ENCODE measurements at regions not wholly inside any gene's neighbourhood (a gene's known extent, or its start where the extent isn't known, plus 50 kb on each side); places are given as distances from the start of the nearest gene placed in this dataset.

DNA sequence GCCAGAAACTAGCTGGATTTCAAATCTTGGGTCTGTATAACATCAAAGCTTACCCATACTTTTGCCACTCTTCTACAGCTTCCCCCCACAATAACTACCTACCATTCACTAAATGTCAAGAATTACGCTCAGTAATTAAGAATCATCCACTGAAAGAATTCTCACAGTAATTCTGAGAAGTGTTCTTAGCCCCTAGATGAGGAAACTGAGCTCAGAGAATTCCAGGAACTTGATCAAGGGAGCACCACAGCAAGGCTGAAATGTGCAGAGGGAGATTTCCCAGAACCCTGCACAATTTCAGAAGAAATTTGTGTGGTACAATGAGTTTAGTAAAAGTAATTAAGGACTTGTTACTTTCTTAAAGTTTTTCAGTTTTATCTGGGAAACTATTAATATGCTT lies 194.5 kb upstream of the STK17B start:
- Histone ChIP-seq H3K27ac (ENCODE audit: low read length) (no peak overlapping the region), H3K36me3 (ENCODE audit: control insufficient read depth in 1 of 2, insufficient read depth in 2 of 2, low read length in 2 of 2) (no peaks in the 10 kb centered on the region), H3K27me3 (ENCODE audit: low read depth, low read length) (no peaks in the 10 kb centered on the region), H3K4me3 (ENCODE audit: low read depth in 1 of 2, low read length in 2 of 2) (no peak overlapping the region), H3K9me3 (ENCODE audit: control insufficient read depth in 1 of 2, low read length in 2 of 2) (peaks cover 0 to 6% of the 10 kb centered on the region in 2 donors), H3K4me1 (ENCODE audit: control insufficient read depth in 1 of 2, insufficient read depth in 2 of 2, low read length in 2 of 2) (no peaks in the 10 kb centered on the region)

DNA sequence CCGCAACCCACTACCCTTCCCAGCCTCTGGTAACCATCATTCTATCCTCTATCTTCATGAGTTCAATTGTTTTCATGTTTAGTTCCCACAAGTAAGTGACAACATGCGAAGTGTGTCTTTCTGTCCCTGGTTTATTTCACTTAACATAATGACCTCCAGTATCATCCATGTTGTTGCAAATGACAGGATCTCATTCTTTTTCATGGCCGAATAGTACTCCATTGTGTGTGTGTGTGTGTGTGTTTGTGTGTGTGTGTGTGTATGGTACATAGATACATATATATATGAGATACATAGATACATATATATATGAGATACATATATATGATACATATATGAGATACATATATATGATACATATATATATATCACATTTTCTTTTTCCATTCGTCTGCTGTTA lies 196.3 kb upstream of the STK17B start:
- no peaks in the 10 kb centered on the region for H3K36me3 ChIP-seq (ENCODE audit: control insufficient read depth in 1 of 2, insufficient read depth in 2 of 2, low read length in 2 of 2)
- no peaks in the 10 kb centered on the region for H3K27me3 ChIP-seq (ENCODE audit: low read depth, low read length)
- peaks cover 0 to 5% of the 10 kb centered on the region in 2 donors for H3K4me1 ChIP-seq (ENCODE audit: control insufficient read depth in 1 of 2, insufficient read depth in 2 of 2, low read length in 2 of 2)
- H3K9me3 ChIP-seq (ENCODE audit: control insufficient read depth in 1 of 2, low read length in 2 of 2): peaks cover 0 to 6% of the 10 kb centered on the region in 2 donors
- no peak overlapping the region for H3K4me3 ChIP-seq (ENCODE audit: low read depth in 1 of 2, low read length in 2 of 2)
- no peak overlapping the region for H3K27ac ChIP-seq (ENCODE audit: low read length)

DNA sequence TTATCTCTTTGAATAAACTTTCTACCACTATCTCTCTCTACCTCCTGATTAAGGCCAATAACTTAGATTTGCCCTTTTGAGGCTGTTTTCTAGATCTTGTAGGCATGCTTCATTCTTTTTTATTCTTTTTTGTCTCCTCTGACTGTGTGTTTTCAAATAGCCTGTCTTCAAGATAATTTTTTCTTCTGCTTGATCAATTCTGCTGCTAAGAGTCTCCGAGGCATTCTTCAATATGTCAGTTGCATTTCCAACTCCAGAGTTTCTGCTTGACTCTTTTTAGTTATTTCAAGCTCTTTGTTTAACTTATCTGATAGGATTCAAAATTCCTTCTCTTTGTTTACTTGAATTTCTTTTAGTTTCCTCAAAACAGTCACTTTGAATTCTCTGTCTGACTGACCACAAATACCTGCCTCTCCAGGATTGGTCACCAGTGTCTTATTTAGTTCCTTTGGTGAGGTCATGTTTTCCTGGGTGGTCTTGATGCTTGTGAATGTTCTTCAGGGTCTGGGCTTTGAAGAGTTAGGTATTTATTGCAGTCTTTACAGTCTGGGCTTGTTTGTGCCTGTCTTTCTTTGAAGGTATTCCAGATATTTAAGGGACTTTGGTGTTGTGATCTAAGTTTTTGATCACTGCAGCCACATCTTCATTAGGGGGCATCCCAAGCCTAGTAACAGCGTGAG lies 197.3 kb upstream of the STK17B start:
- H3K27me3 ChIP-seq (ENCODE audit: low read depth, low read length): no peaks in the 10 kb centered on the region
- no peaks in the 10 kb centered on the region for H3K36me3 ChIP-seq (ENCODE audit: control insufficient read depth in 1 of 2, insufficient read depth in 2 of 2, low read length in 2 of 2)
- H3K4me3 ChIP-seq (ENCODE audit: low read depth in 1 of 2, low read length in 2 of 2): no peak overlapping the region
- no peak overlapping the region for H3K27ac ChIP-seq (ENCODE audit: low read length)
- peaks cover 0 to 6% of the 10 kb centered on the region in 2 donors for H3K4me1 ChIP-seq (ENCODE audit: control insufficient read depth in 1 of 2, insufficient read depth in 2 of 2, low read length in 2 of 2)
- peaks cover 0 to 6% of the 10 kb centered on the region in 2 donors for H3K9me3 ChIP-seq (ENCODE audit: control insufficient read depth in 1 of 2, low read length in 2 of 2)

DNA sequence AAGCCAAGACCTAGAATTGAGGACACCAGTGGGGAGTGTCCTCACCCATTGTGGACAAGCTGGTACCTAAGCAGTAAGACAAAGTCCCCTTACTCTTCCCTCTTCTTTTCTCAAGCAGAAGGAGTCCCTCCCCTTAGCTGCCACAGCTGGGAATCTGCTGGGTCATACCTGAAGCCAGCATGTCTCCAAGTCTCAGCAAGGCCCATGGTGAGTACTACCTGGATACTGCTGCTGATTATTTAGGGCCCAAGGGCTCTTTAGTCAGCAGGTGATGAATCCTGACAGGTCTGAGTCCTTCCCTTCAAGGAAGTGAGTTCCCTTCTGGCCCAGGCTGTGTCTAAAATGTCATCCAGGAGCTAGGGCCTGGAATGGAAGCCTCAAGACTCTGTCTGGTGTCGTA lies 198.6 kb upstream of the STK17B start:
- Histone ChIP-seq H3K27ac (ENCODE audit: low read length) (no peak overlapping the region), H3K36me3 (ENCODE audit: control insufficient read depth in 1 of 2, insufficient read depth in 2 of 2, low read length in 2 of 2) (no peaks in the 10 kb centered on the region), H3K27me3 (ENCODE audit: low read depth, low read length) (no peaks in the 10 kb centered on the region), H3K9me3 (ENCODE audit: control insufficient read depth in 1 of 2, low read length in 2 of 2) (peaks cover 0 to 6% of the 10 kb centered on the region in 2 donors), H3K4me3 (ENCODE audit: low read depth in 1 of 2, low read length in 2 of 2) (no peak overlapping the region), H3K4me1 (ENCODE audit: control insufficient read depth in 1 of 2, insufficient read depth in 2 of 2, low read length in 2 of 2) (peaks cover 0 to 6% of the 10 kb centered on the region in 2 donors)

DNA sequence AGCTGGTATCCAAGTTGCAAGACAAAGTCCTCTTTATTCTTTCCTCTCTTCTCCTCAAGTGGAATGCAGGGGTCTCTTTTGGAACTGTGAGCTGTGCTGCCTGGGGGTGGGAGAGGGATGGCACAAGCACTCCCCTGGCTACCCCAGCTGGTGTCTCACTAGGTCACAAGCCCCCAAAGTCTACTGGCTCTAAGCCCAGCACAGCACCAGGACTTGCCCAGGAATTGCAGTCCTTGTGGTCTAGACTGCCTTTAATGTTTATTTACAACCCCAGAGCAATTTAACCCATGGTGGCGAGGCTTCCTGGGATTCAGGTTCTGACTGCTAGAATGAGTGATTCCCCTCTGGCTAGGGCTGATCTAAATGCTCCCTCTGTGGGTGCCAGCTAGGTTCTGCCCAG lies 199.0 kb upstream of the STK17B start:
- H3K27ac ChIP-seq (ENCODE audit: low read length): no peak overlapping the region

DNA sequence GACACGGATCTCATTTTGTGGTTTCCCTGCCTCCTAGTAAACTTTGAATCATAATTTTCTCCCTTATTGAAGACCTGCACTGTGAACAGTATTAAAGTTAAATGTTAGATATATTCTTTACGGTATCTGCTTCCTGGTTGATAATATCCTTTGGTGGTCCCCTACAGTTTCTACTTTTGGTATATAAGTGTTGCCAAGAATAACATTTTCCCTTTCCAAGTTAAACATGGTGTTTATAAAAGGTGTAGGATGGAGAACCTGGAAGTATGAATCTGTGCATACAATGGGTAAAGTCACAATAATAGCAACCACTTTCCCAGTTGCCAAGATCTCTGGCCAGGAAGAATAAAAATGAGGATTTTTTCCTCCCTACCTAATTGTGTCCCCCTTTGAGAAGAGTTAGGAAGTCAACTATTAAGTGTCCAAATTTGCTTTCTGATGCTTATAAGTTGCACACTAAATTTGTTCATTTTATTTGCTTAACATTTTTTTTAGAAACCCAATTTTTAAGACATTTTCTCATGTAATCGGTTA lies 201.0 kb upstream of the STK17B start:
- H3K4me3 ChIP-seq (ENCODE audit: low read depth in 1 of 2, low read length in 2 of 2): no peak overlapping the region
- no peaks in the 10 kb centered on the region for H3K27me3 ChIP-seq (ENCODE audit: low read depth, low read length)
- H3K4me1 ChIP-seq (ENCODE audit: control insufficient read depth in 1 of 2, insufficient read depth in 2 of 2, low read length in 2 of 2): peaks cover 0 to 6% of the 10 kb centered on the region in 2 donors
- peaks cover 0 to 6% of the 10 kb centered on the region in 2 donors for H3K9me3 ChIP-seq (ENCODE audit: control insufficient read depth in 1 of 2, low read length in 2 of 2)
- H3K27ac ChIP-seq (ENCODE audit: low read length): no peak overlapping the region
- no peaks in the 10 kb centered on the region for H3K36me3 ChIP-seq (ENCODE audit: control insufficient read depth in 1 of 2, insufficient read depth in 2 of 2, low read length in 2 of 2)

More for the DNA sequence above, 199.0 kb upstream of the STK17B start:
- H3K4me3 ChIP-seq (ENCODE audit: low read depth in 1 of 2, low read length in 2 of 2): no peak overlapping the region
- H3K4me1 ChIP-seq (ENCODE audit: control insufficient read depth in 1 of 2, insufficient read depth in 2 of 2, low read length in 2 of 2): peaks cover 0 to 6% of the 10 kb centered on the region in 2 donors
- no peaks in the 10 kb centered on the region for H3K27me3 ChIP-seq (ENCODE audit: low read depth, low read length)
- peaks cover 0 to 6% of the 10 kb centered on the region in 2 donors for H3K9me3 ChIP-seq (ENCODE audit: control insufficient read depth in 1 of 2, low read length in 2 of 2)
- H3K36me3 ChIP-seq (ENCODE audit: control insufficient read depth in 1 of 2, insufficient read depth in 2 of 2, low read length in 2 of 2): no peaks in the 10 kb centered on the region

DNA sequence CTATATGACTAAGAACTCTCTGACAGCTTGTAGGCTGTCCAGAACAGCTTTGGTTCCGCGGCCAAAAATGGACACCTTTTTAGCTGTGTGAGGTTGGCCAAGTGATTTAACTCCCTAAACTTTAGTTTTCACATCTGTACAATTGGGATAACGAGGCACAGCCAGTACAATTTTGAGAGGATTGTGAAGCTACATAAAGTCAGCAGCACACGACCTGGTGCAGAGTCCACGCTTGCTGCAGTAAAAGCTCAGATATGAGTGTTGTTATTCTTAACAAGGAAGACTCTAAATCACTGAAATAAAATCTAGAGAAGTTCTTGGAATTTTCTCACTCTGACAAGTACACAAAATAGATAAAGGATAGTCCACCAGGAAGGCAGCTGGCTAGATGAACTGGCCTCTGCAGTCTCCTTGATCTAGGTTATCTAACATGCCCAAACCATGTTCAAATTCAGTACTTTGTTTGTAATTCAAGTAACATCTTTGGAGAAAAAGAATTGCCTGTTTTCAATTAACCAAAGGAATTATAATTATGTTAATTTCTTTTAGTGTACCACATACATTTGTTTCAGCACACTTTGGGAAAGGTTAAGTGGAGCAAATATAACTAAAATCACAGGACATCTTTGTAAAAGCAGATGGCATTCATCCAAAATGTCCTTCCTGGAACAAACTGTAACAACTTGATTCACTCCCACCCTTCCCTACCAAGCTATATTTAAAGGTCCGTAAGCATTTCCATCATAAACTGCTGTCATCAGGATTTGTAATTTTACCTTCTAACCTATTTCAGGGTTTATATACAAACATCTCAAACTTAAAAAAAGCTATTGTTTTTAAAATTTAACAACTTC lies 201.7 kb upstream of the STK17B start:
- peaks cover 0 to 5% of the 10 kb centered on the region in 2 donors for H3K9me3 ChIP-seq (ENCODE audit: control insufficient read depth in 1 of 2, low read length in 2 of 2)
- H3K36me3 ChIP-seq (ENCODE audit: control insufficient read depth in 1 of 2, insufficient read depth in 2 of 2, low read length in 2 of 2): no peaks in the 10 kb centered on the region
- no peak overlapping the region for H3K4me3 ChIP-seq (ENCODE audit: low read depth in 1 of 2, low read length in 2 of 2)
- H3K27me3 ChIP-seq (ENCODE audit: low read depth, low read length): no peaks in the 10 kb centered on the region
- peaks cover 0 to 6% of the 10 kb centered on the region in 2 donors for H3K4me1 ChIP-seq (ENCODE audit: control insufficient read depth in 1 of 2, insufficient read depth in 2 of 2, low read length in 2 of 2)
- H3K27ac ChIP-seq (ENCODE audit: low read length): no peak overlapping the region

DNA sequence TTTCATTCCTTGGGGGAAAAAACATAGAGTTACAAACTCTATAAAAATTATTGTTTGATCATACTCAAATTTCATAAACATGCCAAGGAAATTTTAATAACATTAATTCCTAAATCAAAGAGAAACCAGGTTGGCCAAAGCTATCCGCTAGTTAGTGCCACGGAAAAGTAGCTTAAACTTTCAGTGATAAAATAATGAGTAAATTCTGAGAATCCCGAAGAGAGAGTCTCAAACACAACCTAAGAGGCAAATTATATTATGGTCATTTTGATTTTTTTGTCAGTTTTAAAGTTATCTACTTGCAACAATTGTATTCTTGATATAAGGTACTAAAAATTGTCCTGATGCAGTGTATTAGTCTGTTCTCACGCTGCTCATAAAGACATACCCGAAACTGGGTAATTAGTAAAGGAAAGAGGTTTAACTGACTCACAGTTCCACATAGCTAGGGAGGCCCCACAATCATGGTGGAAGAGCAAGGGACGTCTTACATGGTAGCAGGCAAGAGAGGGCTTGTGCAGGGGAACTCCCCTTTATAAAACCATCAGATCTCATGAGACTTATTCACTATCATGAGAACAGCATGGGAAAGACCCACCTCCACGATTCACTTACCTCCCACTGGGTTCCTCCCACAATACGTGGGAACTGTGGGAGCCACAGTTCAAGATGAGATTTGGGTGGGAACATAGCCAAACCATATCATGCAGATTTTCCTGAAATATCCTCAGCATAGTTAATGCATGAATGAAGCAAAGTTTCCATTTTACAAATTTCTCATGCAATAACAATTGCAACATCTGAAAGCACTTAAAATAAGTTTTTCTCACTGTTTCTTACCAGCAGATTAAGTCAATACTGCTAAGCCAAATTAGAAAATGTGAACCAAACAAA lies 205.9 kb upstream of the STK17B start:
- H3K27ac ChIP-seq (ENCODE audit: low read length): no peak overlapping the region
- H3K4me3 ChIP-seq (ENCODE audit: low read depth in 1 of 2, low read length in 2 of 2): no peak overlapping the region
- no peaks in the 10 kb centered on the region for H3K27me3 ChIP-seq (ENCODE audit: low read depth, low read length)
- H3K36me3 ChIP-seq (ENCODE audit: control insufficient read depth in 1 of 2, insufficient read depth in 2 of 2, low read length in 2 of 2): no peaks in the 10 kb centered on the region
- H3K4me1 ChIP-seq (ENCODE audit: control insufficient read depth in 1 of 2, insufficient read depth in 2 of 2, low read length in 2 of 2): peaks cover 0 to 18% of the 10 kb centered on the region in 2 donors
- H3K9me3 ChIP-seq (ENCODE audit: control insufficient read depth in 1 of 2, low read length in 2 of 2): no peaks in the 10 kb centered on the region

DNA sequence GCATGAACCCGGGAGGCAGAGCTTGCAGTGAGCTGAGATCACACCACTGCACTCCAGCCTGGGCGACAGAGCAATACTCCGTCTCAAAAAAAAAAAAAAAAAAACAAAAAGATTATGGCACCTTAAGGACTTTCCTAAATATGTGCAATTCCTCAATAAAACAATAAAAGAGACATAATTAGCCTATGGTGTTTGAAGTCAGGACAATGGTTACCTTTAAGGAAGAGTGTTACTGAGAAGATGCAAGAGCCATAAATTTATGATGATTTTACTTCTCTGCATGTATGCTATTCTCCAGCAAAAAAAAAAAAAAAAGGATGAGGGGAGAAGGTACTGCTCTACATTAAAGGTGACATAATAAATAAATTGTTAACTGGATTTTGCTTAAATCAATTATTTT lies 208.2 kb upstream of the STK17B start:
- Histone ChIP-seq H3K4me3 (ENCODE audit: low read depth in 1 of 2, low read length in 2 of 2) (no peak overlapping the region), H3K9me3 (ENCODE audit: control insufficient read depth in 1 of 2, low read length in 2 of 2) (no peaks in the 10 kb centered on the region), H3K27ac (ENCODE audit: low read length) (no peak overlapping the region), H3K36me3 (ENCODE audit: control insufficient read depth in 1 of 2, insufficient read depth in 2 of 2, low read length in 2 of 2) (no peaks in the 10 kb centered on the region), H3K4me1 (ENCODE audit: control insufficient read depth in 1 of 2, insufficient read depth in 2 of 2, low read length in 2 of 2) (peaks cover 0 to 13% of the 10 kb centered on the region in 2 donors), H3K27me3 (ENCODE audit: low read depth, low read length) (no peaks in the 10 kb centered on the region)

DNA sequence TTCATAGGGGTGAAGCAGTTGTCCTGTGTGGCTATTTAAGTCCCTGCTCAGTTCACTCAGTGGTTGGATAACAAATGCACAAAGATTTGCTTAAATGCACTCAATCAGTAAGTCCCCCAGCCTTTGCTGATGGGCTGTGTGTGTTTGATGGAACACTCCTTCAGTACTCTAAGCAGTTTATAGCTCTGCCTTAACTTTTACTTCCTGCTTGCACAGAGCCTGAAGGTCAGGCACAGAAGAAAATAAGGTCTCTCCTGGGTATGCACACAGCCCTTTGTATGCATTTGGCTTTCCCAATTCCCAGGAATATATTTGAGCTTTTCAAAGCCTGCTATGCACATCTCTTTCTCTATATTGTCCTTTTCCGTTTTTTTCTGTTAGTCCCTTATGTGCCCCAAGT lies 208.7 kb upstream of the STK17B start:
- no peak overlapping the region for H3K27ac ChIP-seq (ENCODE audit: low read length)
- peaks cover 0 to 13% of the 10 kb centered on the region in 2 donors for H3K4me1 ChIP-seq (ENCODE audit: control insufficient read depth in 1 of 2, insufficient read depth in 2 of 2, low read length in 2 of 2)
- no peaks in the 10 kb centered on the region for H3K9me3 ChIP-seq (ENCODE audit: control insufficient read depth in 1 of 2, low read length in 2 of 2)
- no peaks in the 10 kb centered on the region for H3K27me3 ChIP-seq (ENCODE audit: low read depth, low read length)
- H3K36me3 ChIP-seq (ENCODE audit: control insufficient read depth in 1 of 2, insufficient read depth in 2 of 2, low read length in 2 of 2): no peaks in the 10 kb centered on the region
- no peak overlapping the region for H3K4me3 ChIP-seq (ENCODE audit: low read depth in 1 of 2, low read length in 2 of 2)

DNA sequence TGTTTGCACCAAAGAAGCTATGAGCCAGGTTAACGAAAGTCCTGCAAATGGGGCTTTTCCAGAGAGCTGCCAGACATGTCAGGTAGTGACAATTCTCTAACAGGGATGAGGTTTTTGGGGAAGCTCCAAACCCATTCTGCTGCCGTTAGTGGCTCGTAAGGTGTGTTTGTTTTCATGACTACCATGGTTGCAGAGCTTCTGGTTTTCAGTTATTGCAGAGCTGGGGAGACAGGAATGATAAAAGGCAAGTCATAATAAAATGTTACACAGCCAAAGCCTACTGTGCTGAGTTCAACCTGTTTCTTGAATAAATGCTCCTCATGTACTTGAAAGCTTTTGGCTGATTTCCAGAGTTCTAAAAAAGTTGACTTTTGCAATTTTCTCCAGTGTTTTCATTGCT lies 209.2 kb upstream of the STK17B start:
- H3K4me1 ChIP-seq (ENCODE audit: control insufficient read depth in 1 of 2, insufficient read depth in 2 of 2, low read length in 2 of 2): peaks cover 0 to 13% of the 10 kb centered on the region in 2 donors
- H3K27ac ChIP-seq (ENCODE audit: low read length): no peak overlapping the region
- no peaks in the 10 kb centered on the region for H3K36me3 ChIP-seq (ENCODE audit: control insufficient read depth in 1 of 2, insufficient read depth in 2 of 2, low read length in 2 of 2)
- H3K27me3 ChIP-seq (ENCODE audit: low read depth, low read length): no peaks in the 10 kb centered on the region
- H3K9me3 ChIP-seq (ENCODE audit: control insufficient read depth in 1 of 2, low read length in 2 of 2): no peaks in the 10 kb centered on the region
- no peak overlapping the region for H3K4me3 ChIP-seq (ENCODE audit: low read depth in 1 of 2, low read length in 2 of 2)
